Activated T-cell treated with anti-CD3 and anti-CD28 coated beads, Interleukin-2, amount 50 U/mL, for 72 hours (primary cell): ENCODE measurements at regions not wholly inside any gene's neighbourhood (a gene's known extent, or its start where the extent isn't known, plus 50 kb on each side); places are given as distances from the start of the nearest gene placed in this dataset.
"Not testable (repeated sequence)": the region's sequence is repeated elsewhere in the genome, so short reads cannot be mapped to it uniquely, and the experiment has no call there.

Experiments used
- ATAC-seq, 2 donors: fragments of 150-1000 bp; cut with Tn5 transposase; replicated peaks in 1 of 2; 2 replicates each; pipeline ENCODE4 v1.10.0; 2021; ENCODE audit warnings: moderate library complexity in 2 of 2, mild to moderate bottlenecking in 1 of 2
- DNase-seq, 2 donors: peaks; one replicate each; pipeline ENCODE4 v3.0.0; 2021 to 2022; ENCODE audit warnings: mixed read lengths in 1 of 2
- H3K27ac Mint-ChIP-seq: one replicate; pipeline ENCODE4 v1.8.0; 2022; ENCODE audit warnings: mild to moderate bottlenecking, moderate library complexity, mixed read lengths
- H3K27me3 Mint-ChIP-seq: one replicate; pipeline ENCODE4 v1.8.0; 2022; ENCODE audit warnings: low read depth, mixed read lengths
- H3K36me3 Mint-ChIP-seq, 2 donors: one replicate each; pipeline ENCODE4 v1.8.0; 2022; ENCODE audit warnings: mixed read lengths in 2 of 2, mild to moderate bottlenecking in 1 of 2; ENCODE audit not compliant: insufficient read depth in 2 of 2
- H3K4me1 Mint-ChIP-seq: one replicate; pipeline ENCODE4 v1.8.0; 2022; ENCODE audit warnings: low read depth, mixed read lengths
- H3K4me3 Mint-ChIP-seq, 2 donors: one replicate each; pipeline ENCODE4 v1.8.0; 2022; ENCODE audit warnings: mild to moderate bottlenecking in 2 of 2, mixed read lengths in 2 of 2, moderate library complexity in 2 of 2
- H3K9me3 Mint-ChIP-seq, 2 donors: one replicate each; pipeline ENCODE4 v1.8.0; 2022; ENCODE audit warnings: mixed read lengths in 2 of 2

- H3K4me3 Mint-ChIP-seq = no peak overlapping the region
- H3K36me3 Mint-ChIP-seq = no peaks in the 10 kb centered on the region
- H3K4me1 Mint-ChIP-seq = no peaks in the 10 kb centered on the region
- H3K27me3 Mint-ChIP-seq = no peaks in the 10 kb centered on the region
- ATAC-seq (no peak), DNase-seq (no peak)
- no peak overlapping the region for H3K27ac Mint-ChIP-seq
- no peaks in the 10 kb centered on the region for H3K9me3 Mint-ChIP-seq
These were observed 104.5 kb downstream of the NDFIP1 start for GRCh38 chr5:142213077-142213476.

DNA sequence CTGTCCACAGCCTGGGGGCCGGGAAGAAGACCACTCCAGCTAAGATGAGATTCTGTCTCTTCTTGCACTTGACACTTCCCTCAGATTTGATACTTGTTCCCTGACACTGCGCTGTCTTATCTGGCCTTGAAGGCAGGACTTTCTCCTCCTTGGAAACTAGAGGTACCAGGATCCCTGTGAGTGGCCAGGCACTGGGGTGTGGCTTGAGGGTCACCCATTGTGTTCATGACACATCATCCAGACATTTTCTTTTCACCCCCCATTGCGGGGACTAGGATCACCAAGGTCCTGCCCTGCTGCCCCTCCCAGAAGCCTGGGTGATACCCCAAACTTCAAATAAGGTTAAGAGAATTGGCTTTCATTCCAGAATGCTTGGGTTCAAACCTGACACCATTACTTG is 103.3 kb downstream of the NDFIP1 start:
- Mint-ChIP-seq H3K4me1 (no peaks in the 10 kb centered on the region), H3K9me3 (no peaks in the 10 kb centered on the region), H3K27ac (no peak overlapping the region), H3K4me3 (no peak overlapping the region), H3K36me3 (no peaks in the 10 kb centered on the region), H3K27me3 (no peaks in the 10 kb centered on the region)
- DNase-seq = no peak
- ATAC-seq = no peak

DNA sequence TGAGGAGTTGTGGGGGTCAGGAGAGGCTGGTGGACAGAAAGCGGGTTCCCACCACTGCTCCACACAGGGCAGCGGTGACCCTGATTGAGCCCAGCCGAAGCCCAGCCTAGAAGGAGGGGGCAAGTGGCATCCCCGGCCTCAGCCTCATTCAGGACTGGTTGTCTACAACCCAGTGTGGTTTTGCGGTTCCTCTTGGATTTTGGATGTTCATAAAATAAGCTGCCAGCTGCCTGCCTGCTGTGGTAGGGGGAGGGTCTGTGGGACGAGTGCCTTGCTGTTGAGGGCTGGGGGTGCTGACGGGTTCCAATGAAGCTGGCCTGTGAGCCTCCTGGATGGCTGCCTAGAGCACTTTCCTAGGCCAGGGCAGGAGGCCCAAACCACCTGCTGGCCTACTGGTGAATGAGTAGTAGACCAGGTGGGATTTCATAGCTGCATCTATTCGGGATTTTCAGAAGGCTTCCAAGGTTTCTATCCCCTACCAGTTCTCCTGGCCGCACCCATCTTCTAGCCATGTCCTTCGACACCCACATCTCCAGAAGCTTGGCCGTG is 102.4 kb downstream of the NDFIP1 start:
- Mint-ChIP-seq H3K9me3 (no peaks in the 10 kb centered on the region), H3K27ac (no peak overlapping the region), H3K27me3 (no peaks in the 10 kb centered on the region), H3K36me3 (no peaks in the 10 kb centered on the region), H3K4me3 (no peak overlapping the region), H3K4me1 (no peaks in the 10 kb centered on the region)
- no peak for DNase-seq
- ATAC-seq = no peak

DNA sequence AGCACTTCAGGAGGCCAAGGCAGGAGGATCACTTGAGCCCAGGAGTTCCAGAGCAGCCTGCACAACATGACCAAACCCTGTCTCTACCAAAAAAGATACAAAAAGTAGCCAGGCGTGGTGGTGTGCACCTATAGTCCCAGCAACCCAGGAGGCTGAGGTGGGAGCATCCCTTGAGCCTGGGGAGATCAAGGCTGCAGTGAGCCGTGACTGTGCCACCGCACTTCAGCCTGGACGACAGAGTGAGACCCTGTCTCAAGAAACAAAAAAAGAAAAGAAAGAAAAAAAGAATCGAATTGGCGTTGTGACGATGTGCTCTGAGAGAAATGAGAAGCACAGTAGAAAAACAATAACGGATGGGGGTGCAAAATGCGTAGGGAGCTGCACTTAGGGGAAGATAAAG is 101.4 kb downstream of the NDFIP1 start:
- DNase-seq (no peak), ATAC-seq (no peak)
- H3K36me3 Mint-ChIP-seq = no peaks in the 10 kb centered on the region
- no peaks in the 10 kb centered on the region for H3K9me3 Mint-ChIP-seq
- H3K4me3 Mint-ChIP-seq = no peak overlapping the region
- H3K27ac Mint-ChIP-seq = no peak overlapping the region
- no peaks in the 10 kb centered on the region for H3K27me3 Mint-ChIP-seq
- H3K4me1 Mint-ChIP-seq = no peaks in the 10 kb centered on the region

- ATAC-seq = no peak
These were observed 100.3 kb downstream of the NDFIP1 start for GRCh38 chr5:142208777-142209312.

DNA sequence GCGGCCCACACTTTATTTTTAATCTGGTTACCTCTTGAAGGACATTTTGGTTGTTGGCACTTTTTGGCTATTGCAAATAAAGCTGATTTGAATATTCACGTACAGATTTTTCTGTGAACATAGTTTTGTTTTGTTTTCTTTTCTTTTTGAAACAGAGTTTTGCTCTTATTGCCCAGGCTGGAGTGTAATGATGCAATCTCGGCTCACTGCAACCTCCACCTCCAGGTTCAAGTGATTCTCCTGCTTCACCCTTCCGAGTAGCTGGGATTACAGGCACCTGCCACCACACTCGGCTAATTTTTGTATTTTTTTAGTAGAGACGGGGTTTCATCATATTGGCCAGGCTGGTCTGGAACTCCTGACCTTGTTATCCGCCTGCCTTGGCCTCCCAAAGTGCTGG is 99.7 kb downstream of the NDFIP1 start:
- not testable (repeated sequence) for ATAC-seq, H3K4me3 Mint-ChIP-seq, H3K27me3 Mint-ChIP-seq, H3K4me1 Mint-ChIP-seq, DNase-seq, H3K9me3 Mint-ChIP-seq, H3K27ac Mint-ChIP-seq, H3K36me3 Mint-ChIP-seq

More at GRCh38 chr5:142208777-142209312, 100.3 kb downstream of the NDFIP1 start:
- Mint-ChIP-seq H3K4me1 (no peaks in the 10 kb centered on the region), H3K27ac (no peak overlapping the region), H3K27me3 (no peaks in the 10 kb centered on the region), H3K4me3 (no peak overlapping the region), H3K9me3 (no peaks in the 10 kb centered on the region), H3K36me3 (no peaks in the 10 kb centered on the region)
- DNase-seq = no peak

DNA sequence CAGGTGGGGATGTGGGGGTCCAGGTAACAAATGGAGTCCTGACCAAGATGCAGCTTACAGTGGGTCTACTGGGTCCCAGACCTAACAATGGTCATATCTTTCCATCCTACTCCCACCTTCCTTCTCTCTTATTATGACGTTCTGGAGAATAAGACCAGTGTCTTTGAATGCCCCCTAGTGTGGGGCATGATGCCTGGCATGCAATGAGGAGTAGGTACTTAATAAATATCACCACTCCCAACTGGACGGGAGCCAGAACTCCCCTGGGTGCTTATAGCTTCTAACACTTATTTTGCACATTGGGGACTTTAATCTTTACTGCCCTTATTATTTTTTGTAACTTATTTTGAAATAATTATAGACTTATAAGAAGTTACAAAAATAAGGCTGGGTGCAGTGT is 98.2 kb downstream of the NDFIP1 start:
- Mint-ChIP-seq H3K4me3 (no peak overlapping the region), H3K27ac (no peak overlapping the region), H3K9me3 (no peaks in the 10 kb centered on the region), H3K36me3 (no peaks in the 10 kb centered on the region), H3K27me3 (no peaks in the 10 kb centered on the region), H3K4me1 (no peaks in the 10 kb centered on the region)
- DNase-seq (no peak), ATAC-seq (no peak)

- no peaks in the 10 kb centered on the region for H3K36me3 Mint-ChIP-seq
- no peaks in the 10 kb centered on the region for H3K27me3 Mint-ChIP-seq
- H3K27ac Mint-ChIP-seq = no peak overlapping the region
- H3K4me3 Mint-ChIP-seq = no peak overlapping the region
- no peaks in the 10 kb centered on the region for H3K4me1 Mint-ChIP-seq
- DNase-seq (no peak), ATAC-seq (no peak)
- no peaks in the 10 kb centered on the region for H3K9me3 Mint-ChIP-seq
These were observed 95.6 kb downstream of the NDFIP1 start for GRCh38 chr5:142204219-142204618.
